GM21367 (cell line): ENCODE measurements at regions not wholly inside any gene's neighbourhood (a gene's known extent, or its start where the extent isn't known, plus 50 kb on each side); places are given as distances from the start of the nearest gene placed in this dataset.

Source experiments
- ATAC-seq: cut with Tn5 transposase; IDR thresholded peaks from one replicate; pipeline ENCODE4 v1.9.1; 2021; ENCODE audit not compliant: unreplicated experiment

- ATAC-seq = no peak
These were observed 309.7 kb upstream of the LYPLAL1 start for GRCh38 chr1:218863987-218864386.

GRCh38 chr1:218865591-218865990 lies 308.1 kb upstream of the LYPLAL1 start:
- no peak for ATAC-seq

GRCh38 chr1:218866507-218866906 lies 307.2 kb upstream of the LYPLAL1 start:
- ATAC-seq = no peak

- ATAC-seq = no peak
These were observed 306.6 kb upstream of the LYPLAL1 start for GRCh38 chr1:218867066-218867465.

- ATAC-seq = no peak
These were observed 305.6 kb upstream of the LYPLAL1 start for GRCh38 chr1:218867941-218868626.

GRCh38 chr1:218869276-218869675 lies 304.4 kb upstream of the LYPLAL1 start:
- no peak for ATAC-seq

- ATAC-seq = no peak
These were observed 301.7 kb upstream of the LYPLAL1 start for GRCh38 chr1:218872026-218872425.

- no peak for ATAC-seq
These were observed 300.8 kb upstream of the LYPLAL1 start for GRCh38 chr1:218872928-218873327.

- no peak for ATAC-seq
These were observed 299.4 kb upstream of the LYPLAL1 start for GRCh38 chr1:218874313-218874712.

GRCh38 chr1:218874801-218875400 lies 298.8 kb upstream of the LYPLAL1 start:
- no peak for ATAC-seq

- ATAC-seq = no peak
These were observed 295.3 kb upstream of the LYPLAL1 start for GRCh38 chr1:218878369-218878768.

- ATAC-seq = no peak
These were observed 293.1 kb upstream of the LYPLAL1 start for GRCh38 chr1:218880484-218881060.

GRCh38 chr1:218882454-218882853 lies 291.2 kb upstream of the LYPLAL1 start:
- no peak for ATAC-seq

GRCh38 chr1:218886101-218886871 lies 287.4 kb upstream of the LYPLAL1 start:
- no peak for ATAC-seq

- ATAC-seq = no peak
These were observed 286.3 kb upstream of the LYPLAL1 start for GRCh38 chr1:218887141-218887925.

- no peak for ATAC-seq
These were observed 283.2 kb upstream of the LYPLAL1 start for GRCh38 chr1:218890451-218890850.

- no peak for ATAC-seq
These were observed 282.1 kb upstream of the LYPLAL1 start for GRCh38 chr1:218891577-218891976.

GRCh38 chr1:218895064-218895587 lies 278.6 kb upstream of the LYPLAL1 start:
- no peak for ATAC-seq

- no peak for ATAC-seq
These were observed 277.5 kb upstream of the LYPLAL1 start for GRCh38 chr1:218896202-218896601.

GRCh38 chr1:218898921-218899320 lies 274.8 kb upstream of the LYPLAL1 start:
- no peak for ATAC-seq

- no peak for ATAC-seq
These were observed 273.1 kb upstream of the LYPLAL1 start for GRCh38 chr1:218900615-218901014.
